D721Med (cell line): ENCODE measurements at regions not wholly inside any gene's neighbourhood (a gene's known extent, or its start where the extent isn't known, plus 50 kb on each side); places are given as distances from the start of the nearest gene placed in this dataset.

Experiments
- DNase-seq: peaks from one replicate; pipeline ENCODE4 v3.0.0; 2011; ENCODE audit warnings: low spot score; ENCODE audit not compliant: insufficient read length
- FAIRE-seq: peaks from 2 replicates; lab custom pipeline; 2011; peaks lifted over from hg19 to GRCh38; lab: Jason Lieb, UNC
- TF ChIP-seq, protein P1 (sequence below): IDR thresholded peaks from 2 replicates; pipeline ENCODE4 v1.5.1; 2012; ENCODE audit warnings: mild to moderate bottlenecking, control low read depth; ENCODE audit not compliant: insufficient read depth; ENCODE audit errors: missing control alignments

DNA sequence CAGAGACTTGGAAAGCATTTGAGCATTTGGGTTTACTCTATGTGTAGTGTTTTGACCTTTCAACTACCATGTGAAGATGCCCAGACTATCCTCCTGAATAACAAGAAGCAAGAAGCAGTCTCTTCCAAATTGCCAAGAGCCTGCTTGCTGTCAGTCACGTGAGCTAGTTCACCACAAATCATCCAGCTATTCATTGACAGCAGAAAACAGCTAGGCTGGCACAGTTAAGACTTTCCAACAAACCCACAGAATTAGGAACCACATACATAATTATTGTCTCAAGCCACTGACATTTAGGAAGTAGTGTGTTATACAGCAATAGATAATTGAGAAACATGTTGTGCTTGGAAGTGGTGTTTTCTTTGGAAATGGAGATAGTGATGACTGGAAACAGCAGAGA, 1652.0 kb downstream of the NCAM2 start:
- no peak for DNase-seq

DNA sequence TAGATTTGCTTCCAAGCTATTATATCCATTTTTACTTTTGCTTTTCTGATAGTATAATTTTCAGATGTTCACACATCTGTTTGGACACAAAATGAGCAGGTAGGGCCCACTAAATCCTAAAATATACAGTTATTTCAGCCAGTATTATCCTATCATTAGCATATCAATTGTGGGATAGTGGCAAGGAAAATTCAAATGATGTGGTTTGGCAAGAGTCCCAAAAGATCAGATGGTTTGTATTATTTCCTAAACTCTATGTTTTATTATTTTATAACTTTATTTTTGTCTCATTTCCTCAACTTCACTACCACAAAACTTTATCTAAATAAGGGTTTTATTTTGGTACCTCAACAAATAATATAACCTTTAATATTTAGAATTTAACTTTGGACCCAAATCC, 1659.6 kb downstream of the NCAM2 start:
- FAIRE-seq (no peak), DNase-seq (no peak)
- TF ChIP-seq, protein P1, sequence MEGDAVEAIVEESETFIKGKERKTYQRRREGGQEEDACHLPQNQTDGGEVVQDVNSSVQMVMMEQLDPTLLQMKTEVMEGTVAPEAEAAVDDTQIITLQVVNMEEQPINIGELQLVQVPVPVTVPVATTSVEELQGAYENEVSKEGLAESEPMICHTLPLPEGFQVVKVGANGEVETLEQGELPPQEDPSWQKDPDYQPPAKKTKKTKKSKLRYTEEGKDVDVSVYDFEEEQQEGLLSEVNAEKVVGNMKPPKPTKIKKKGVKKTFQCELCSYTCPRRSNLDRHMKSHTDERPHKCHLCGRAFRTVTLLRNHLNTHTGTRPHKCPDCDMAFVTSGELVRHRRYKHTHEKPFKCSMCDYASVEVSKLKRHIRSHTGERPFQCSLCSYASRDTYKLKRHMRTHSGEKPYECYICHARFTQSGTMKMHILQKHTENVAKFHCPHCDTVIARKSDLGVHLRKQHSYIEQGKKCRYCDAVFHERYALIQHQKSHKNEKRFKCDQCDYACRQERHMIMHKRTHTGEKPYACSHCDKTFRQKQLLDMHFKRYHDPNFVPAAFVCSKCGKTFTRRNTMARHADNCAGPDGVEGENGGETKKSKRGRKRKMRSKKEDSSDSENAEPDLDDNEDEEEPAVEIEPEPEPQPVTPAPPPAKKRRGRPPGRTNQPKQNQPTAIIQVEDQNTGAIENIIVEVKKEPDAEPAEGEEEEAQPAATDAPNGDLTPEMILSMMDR: no peak

More for the DNA sequence above, 1652.0 kb downstream of the NCAM2 start:
- TF ChIP-seq, protein P1: no peak
- no peak for FAIRE-seq

DNA sequence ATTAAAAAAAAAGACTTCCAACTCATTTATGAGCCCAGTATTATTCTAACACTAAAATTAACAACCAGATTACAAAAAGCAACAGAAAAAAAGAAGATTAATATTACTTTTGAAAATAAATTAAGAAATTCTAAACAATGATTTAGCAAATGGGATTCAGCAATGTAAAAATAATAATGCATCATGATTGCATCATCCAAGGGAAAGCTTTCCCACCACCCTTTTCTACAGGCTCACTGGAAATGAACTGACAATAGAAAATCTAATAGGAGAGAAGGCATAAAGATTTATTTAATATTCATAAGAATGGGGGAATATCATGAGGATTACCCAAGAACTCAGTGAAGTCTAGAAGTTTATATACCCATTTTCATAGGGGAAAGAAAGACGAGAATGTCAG, 1671.9 kb downstream of the NCAM2 start:
- TF ChIP-seq, protein P1: no peak
- FAIRE-seq: no peak
- DNase-seq: no peak

DNA sequence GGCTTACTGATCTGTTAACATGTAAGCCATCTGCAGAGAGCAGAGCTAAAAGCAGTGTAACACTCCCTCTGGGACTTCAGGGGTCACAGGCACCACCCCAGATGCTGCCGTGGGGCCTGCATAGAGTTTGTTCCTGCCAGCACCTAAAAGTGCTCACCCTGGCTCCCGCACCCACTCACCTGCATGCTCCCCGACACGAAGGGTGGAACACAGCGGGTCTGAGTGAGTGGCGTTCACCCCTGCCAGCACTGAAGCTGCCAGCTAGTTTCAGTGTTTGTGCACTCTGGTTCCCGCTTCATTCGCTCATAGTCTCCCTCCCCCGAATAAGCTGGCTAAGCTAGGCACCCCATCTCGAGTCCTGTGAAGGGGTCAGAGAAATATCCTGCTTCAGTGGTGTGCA, 1681.0 kb downstream of the NCAM2 start:
- TF ChIP-seq, protein P1: no peak
- no peak for FAIRE-seq
- DNase-seq: no peak

DNA sequence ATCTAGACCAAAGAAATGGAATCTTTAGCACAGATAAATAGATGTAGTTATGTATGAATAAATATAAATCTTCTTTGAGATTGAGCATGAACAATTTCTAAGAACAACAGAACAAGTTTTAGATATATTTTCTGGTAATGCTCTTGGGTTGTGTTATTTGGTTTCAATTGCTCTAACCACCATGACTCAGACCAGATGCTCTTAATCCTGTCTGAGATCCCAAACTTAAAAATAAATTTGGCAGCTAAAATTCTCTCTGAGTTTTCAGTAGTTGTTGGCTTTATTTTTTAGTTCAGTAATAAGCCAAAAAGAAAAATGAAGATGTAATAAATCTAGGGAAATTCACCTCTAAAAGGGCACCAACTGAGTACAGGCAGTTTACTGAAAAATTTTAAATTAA, 1693.4 kb downstream of the NCAM2 start:
- no peak for DNase-seq
- TF ChIP-seq, protein P1: no peak
- no peak for FAIRE-seq

DNA sequence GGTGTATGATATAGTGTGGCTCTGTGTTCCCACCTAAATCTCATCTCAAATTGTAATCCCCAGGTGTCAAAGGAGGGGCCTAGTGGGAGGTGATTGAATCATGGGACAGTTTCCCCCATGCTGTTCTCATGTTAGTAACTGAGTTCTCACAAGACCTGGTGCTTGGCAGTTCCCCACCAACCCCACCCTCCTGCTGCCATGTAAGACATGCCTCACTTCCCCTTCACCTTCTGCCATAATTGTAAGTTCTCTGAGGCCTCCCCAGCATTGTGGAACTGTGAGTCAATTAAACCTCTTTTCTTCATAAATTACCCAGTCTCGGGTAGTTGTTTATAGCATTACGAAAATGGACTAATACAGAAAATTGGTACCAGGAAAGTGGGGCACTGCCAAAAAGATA, 1705.3 kb downstream of the NCAM2 start:
- FAIRE-seq (no peak), DNase-seq (no peak)
- TF ChIP-seq, protein P1: no peak

DNA sequence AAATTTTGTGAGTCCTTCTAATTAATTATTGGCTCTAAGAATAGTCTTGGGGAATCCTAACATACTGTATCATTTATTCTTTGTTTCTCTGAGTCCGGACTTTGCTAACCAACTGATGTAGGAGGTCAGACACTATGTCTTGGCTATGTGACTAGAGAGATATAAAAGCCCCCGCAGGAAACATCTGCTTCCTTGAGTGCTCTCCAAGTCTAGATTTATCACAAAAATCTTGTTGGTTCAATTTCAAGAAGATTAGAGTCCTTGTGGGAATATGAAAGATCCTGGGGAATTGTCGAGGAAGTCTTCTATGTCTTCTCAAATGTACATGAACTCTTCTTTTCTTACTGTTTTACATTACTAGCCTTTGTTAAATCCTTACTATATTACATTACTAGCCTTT, 1712.5 kb downstream of the NCAM2 start:
- no peak for DNase-seq
- no peak for FAIRE-seq
- TF ChIP-seq, protein P1: no peak
